Stimulated activated CD8-positive, alpha-beta memory T cell treated with anti-CD3 and anti-CD28 coated beads, Interleukin-7, amount 100 ng/mL, for 4 hours (primary cell): ENCODE measurements at regions not wholly inside any gene's neighbourhood (a gene's known extent, or its start where the extent isn't known, plus 50 kb on each side); places are given as distances from the start of the nearest gene placed in this dataset.
"Not testable (repeated sequence)": the region's sequence is repeated elsewhere in the genome, so short reads cannot be mapped to it uniquely, and the experiment has no call there.

Source experiments
- DNase-seq, 2 donors: peaks; one replicate each; pipeline ENCODE4 v3.0.0-alpha.2; 2020; ENCODE audit warnings: low read depth in 2 of 2

- DNase-seq = no peak
Observed at GRCh38 chr1:55876276-55877060, 661.3 kb upstream of the USP24 start.

DNA sequence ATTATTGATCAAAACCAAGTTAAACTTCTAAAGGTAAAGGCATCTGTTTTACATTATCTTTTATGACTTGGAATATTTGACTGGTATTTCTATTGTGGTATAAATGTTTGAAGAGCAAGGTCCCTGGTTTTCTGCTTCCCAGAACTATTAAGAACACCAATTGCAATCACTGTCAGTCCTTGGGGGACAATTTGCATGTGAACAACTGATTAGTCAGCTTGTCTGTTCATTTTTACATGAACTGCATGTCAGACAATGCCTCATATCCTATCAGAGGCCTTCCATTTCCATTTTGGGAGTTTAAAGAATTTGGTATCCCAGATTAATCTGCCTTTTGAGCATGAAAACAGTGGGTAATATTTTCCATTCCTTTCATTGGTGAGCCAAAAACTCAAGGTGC lies 654.9 kb upstream of the USP24 start:
- no peak for DNase-seq

GRCh38 chr1:55869065-55869464 lies 653.9 kb upstream of the USP24 start:
- DNase-seq = no peak

DNA sequence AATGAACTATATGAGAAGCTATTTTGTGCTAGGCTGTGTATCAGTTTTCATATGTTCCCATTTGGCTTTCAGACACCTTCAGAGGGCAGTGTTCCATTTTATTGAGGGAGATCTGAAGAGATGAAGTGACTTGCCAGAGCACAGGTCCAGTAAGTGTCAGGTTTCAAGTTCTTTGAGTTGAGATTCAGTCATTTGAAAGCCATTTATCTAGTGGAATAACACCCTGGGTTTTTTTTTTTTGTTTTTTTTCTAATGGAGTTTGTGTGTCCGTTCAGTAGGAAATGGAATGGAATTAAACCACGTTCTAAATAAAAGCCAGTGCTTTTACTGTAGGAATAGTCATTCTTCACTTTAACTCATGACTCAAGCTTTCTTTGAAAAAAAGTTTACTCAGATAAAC lies 652.9 kb upstream of the USP24 start:
- no peak for DNase-seq

GRCh38 chr1:55867304-55867843 lies 652.2 kb upstream of the USP24 start:
- no peak for DNase-seq

DNA sequence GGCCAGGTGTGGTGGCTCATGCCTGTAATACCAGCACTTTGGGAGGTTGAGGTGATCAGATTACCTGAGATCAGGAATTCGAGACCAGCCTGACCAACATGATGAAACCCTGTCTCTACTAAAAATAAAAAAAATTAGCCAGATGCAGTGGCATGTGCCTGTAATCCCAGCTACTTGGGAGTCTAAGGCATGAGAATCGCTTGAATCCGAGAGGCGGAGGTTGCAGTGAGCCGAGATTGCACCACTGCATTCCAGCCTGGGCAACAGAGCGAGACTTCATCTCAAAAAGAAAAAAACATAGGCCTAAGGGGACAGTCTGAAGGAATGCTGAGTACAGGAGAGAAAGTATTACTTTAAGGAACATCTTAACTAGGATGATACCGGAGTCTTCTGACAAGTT lies 650.6 kb upstream of the USP24 start:
- not testable (repeated sequence) for DNase-seq

DNA sequence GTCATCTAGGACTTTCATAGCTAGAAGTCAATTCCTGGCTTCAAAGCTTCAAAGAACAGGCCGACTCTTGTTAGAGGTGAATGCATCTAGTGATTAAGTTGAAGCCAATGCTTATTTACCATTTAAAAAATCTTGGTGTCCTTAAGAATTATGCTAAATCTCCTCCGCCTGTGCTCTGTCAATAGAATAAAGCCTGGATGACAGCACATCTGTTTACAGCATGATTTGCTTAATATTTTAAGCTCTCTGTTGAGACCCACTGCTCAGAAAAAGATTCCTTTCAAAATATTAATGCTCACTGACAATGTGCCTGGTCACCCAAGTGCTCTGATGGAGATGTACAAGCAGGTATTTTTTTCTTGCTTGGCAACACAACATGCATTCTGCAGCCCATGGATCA lies 649.1 kb upstream of the USP24 start:
- DNase-seq = no peak

GRCh38 chr1:55861676-55862340 lies 646.6 kb upstream of the USP24 start:
- no peak for DNase-seq

GRCh38 chr1:55860798-55861519 lies 645.8 kb upstream of the USP24 start:
- DNase-seq = no peak

DNA sequence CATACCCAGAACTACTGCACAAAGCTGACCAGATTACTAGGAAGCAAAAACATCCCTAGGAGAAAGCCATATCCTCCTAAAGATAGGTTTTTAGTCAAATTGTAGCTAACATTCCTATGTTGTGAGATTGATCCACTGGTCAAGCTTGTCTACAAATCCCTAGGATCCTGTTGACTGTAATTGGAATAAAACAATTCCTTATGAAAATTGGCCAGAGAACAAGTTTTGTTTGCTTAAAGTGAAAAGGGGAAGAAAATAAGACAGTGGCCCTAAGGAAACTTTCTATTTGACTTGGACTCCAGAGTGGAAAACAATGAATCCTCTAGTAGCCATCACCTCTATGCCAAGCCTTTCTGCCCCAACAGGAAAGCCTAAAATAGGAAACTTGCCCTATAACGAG lies 645.2 kb upstream of the USP24 start:
- no peak for DNase-seq

DNA sequence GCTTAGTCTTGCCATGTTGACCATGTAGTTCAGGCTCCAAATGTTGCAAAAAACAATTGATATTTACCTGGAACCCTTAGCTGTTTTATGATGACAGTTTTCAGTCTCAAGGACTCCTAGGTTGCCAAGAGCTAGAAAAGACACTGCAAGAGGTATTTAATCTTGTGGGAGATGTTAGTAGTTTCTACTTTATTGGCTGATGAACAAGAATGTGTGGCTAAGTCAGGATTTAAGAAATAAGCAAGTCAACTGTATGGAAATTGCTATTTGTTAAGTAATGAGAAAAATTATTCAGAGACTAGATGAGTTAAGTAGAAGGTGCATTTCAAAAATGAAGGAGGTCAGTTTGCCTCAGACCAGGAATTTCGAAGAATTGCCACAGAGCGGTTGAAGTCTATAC lies 639.7 kb upstream of the USP24 start:
- DNase-seq = no peak

DNA sequence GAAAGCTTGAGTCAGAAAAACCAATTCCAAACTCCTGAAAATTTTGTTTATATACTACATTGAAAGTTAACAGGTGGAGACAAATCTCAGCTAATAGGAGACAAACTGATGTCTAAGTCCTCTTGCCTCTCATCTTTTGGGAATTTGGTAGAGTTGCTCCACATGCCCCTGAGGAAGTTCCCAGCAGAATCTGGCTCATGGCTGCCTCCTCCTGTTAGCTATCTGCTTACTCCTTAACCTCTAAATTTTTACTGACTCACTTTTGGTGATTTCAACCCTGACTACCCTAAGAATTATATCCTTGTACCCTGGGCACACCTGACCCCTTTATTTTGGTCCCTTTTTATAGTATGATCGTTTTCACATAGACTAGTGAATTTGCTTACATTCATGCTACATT lies 633.7 kb upstream of the USP24 start:
- no peak for DNase-seq

GRCh38 chr1:55846051-55846450 lies 630.9 kb upstream of the USP24 start:
- DNase-seq = no peak

GRCh38 chr1:55844322-55844721 lies 629.2 kb upstream of the USP24 start:
- no peak for DNase-seq

DNA sequence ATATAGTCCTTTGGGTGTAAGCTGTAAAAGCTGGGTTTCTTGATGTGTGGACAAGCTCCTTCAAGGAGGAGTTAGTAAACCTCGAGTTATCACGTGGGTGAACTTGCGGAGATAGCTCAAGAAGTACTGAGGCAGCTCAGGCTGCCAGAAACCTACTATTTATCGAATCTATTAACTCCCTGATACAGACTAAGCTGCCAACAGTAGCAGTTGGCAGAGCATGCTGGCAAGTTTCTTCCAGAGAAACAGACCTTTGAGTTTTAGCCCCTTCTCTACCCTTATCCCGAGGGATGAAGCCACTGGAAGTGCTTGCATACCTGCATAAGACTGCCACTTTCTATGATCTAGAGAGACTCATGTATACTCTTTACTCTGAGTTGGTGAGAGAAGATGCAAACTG lies 624.5 kb upstream of the USP24 start:
- DNase-seq = no peak

DNA sequence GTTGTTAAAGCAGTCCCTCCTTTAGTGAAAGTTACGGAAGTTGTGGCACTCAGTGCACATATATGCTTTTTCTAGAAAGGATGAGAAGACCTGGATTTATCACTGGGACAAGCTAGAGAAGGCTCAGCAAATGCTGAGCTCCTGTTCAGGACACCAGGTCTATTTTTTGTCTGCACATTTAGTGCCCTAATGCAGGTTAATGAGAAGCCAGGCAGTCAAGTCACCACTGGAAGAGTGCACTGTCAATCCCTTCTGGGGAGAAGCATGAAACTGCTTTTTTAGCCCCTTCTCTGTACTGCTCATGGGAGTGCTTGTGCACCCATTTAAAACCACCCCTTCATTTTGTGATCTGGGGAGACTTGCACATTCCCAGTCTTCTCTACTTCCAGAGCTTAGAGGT lies 624.1 kb upstream of the USP24 start:
- DNase-seq = no peak

DNA sequence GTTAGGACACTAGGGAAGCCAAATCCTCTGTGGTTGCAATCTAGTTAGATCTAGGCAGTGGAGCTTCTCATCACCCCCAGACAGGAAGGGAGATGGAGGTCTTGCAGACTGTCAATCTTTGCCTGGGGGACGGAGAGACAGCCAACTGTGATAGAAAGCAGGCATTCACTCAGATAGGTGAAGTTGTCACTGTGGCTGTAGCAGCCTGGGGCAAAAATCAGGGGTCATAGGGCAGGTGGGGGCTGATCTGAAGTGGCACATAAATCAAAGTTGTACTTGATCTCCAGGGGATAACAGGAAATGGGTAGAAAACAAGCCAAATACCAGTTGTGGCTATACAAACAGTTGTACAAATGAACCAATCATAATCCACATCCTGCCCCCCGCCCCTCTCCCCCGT lies 620.9 kb upstream of the USP24 start:
- DNase-seq = no peak

- DNase-seq = no peak
Observed at GRCh38 chr1:55833529-55834091, 618.4 kb upstream of the USP24 start.

DNA sequence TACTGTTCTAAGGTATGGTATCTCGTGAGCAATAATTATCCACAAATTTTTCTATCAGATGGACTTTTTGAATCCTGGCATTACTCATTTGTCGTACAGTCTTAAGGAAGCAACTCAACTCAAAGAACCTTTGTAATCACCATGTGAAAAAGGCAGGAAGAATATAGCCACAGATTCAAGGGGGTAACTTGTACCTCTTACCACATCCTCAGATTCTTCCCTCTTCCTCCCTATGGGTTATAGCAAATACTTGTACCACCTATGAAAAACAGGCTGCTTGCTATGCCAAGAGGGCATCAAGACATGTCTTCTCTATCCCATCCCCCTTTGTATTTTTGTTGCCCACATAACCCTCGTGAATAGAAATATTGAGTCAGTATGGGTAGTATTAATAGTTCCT lies 616.6 kb upstream of the USP24 start:
- DNase-seq = no peak

DNA sequence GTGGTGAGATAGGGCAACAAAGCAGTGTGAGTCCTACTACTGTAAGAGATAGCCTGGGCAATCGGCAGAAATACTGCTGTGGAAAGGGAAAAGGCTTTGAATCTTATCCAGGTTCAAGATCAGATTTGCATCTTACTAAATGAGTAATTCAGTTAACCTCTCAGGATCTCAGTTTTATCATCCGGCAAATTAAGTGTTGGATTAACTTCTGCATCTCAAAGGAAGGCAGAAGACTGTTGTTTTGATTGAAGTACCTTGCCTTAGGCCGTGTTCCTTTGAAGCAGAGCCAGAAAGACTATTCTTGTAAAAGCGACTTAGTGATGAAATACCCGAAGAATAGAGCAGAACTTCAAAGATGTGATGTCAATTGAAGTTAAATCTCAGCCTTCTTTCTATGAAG lies 612.9 kb upstream of the USP24 start:
- DNase-seq = no peak

GRCh38 chr1:55827350-55827749 lies 612.2 kb upstream of the USP24 start:
- DNase-seq = no peak

- no peak for DNase-seq
Observed at GRCh38 chr1:55826381-55827080, 611.4 kb upstream of the USP24 start.
